Naive thymus-derived CD4-positive, alpha-beta T cell (primary cell): ENCODE measurements at regions not wholly inside any gene's neighbourhood (a gene's known extent, or its start where the extent isn't known, plus 50 kb on each side); places are given as distances from the start of the nearest gene placed in this dataset.
"Not testable (repeated sequence)": the region's sequence is repeated elsewhere in the genome, so short reads cannot be mapped to it uniquely, and the experiment has no call there.

ENCODE experiments used
- ATAC-seq: fragments of 150-1000 bp; cut with Tn5 transposase; 2 replicates; pipeline ENCODE4 v1.10.0; 2021; ENCODE audit warnings: mild to moderate bottlenecking, moderate library complexity
- CTCF ChIA-PET: fragments of 350-600 bp; sonication (Branson Sonifier 250); formaldehyde crosslinking; loops from one replicate; lab custom pipeline; 2021; ENCODE audit warnings: antibody characterized with exemption; lab: Charles Lee
- POLR2A ChIA-PET: fragments of 350-600 bp; sonication (Branson Sonifier 250); formaldehyde crosslinking; loops from one replicate; lab custom pipeline; 2021; ENCODE audit warnings: antibody characterized with exemption, inconsistent platforms; lab: Charles Lee
- DNase-seq, 9 donors: peaks; one replicate each; pipeline versions ENCODE4 v3.0.0 to v3.0.0-alpha.2; 2020 to 2022; ENCODE audit warnings: mixed read lengths in 1 of 9
- H3K27ac ChIP-seq: one replicate; pipeline ENCODE4 v1.7.0; 2013; ENCODE audit warnings: mild to moderate bottlenecking, low read depth, low read length, moderate library complexity
- H3K27me3 ChIP-seq, 2 donors: one replicate each; pipeline ENCODE4 v1.7.0; 2013; ENCODE audit warnings: low read length in 2 of 2, mild to moderate bottlenecking in 2 of 2, moderate library complexity in 2 of 2; ENCODE audit not compliant: control insufficient read depth in 2 of 2, insufficient read depth in 2 of 2
- H3K36me3 ChIP-seq, 3 experiments: 1 replicate in 2 of 3; 2 replicates in 1 of 3; pipeline ENCODE4 v1.7.0; 2013; ENCODE audit warnings: low read length in 3 of 3, mild to moderate bottlenecking in 3 of 3, moderate library complexity in 1 of 3; ENCODE audit not compliant: insufficient read depth in 3 of 3, control insufficient read depth in 2 of 3
- H3K4me1 ChIP-seq, 2 donors: one replicate each; pipeline ENCODE4 v1.7.0; 2013; ENCODE audit warnings: low read length in 2 of 2, mild to moderate bottlenecking in 2 of 2, moderate library complexity in 1 of 2; ENCODE audit not compliant: control insufficient read depth in 2 of 2, insufficient read depth in 2 of 2
- H3K4me3 ChIP-seq: 2 replicates; pipeline ENCODE4 v1.7.0; 2013; ENCODE audit warnings: mild to moderate bottlenecking, low read length
- H3K9me3 ChIP-seq, 3 experiments: 1 replicate in 2 of 3; 2 replicates in 1 of 3; pipeline ENCODE4 v1.7.0; 2013; ENCODE audit warnings: low read length in 3 of 3; ENCODE audit not compliant: control insufficient read depth in 2 of 3
- H3K27ac Mint-ChIP-seq, 9 donors: one replicate each; pipeline ENCODE4 v1.8.0; 2020 to 2022; ENCODE audit warnings: mixed read lengths in 9 of 9, mild to moderate bottlenecking in 8 of 9, moderate library complexity in 5 of 9, inconsistent platforms in 2 of 9
- H3K27me3 Mint-ChIP-seq, 5 donors: one replicate each; pipeline ENCODE4 v1.8.0; 2021 to 2022; ENCODE audit warnings: mixed read lengths in 5 of 5, mild to moderate bottlenecking in 1 of 5
- H3K36me3 Mint-ChIP-seq, 5 donors: one replicate each; pipeline ENCODE4 v1.8.0; 2020 to 2022; ENCODE audit warnings: mixed read lengths in 5 of 5, mild to moderate bottlenecking in 3 of 5, inconsistent platforms in 1 of 5
- H3K4me1 Mint-ChIP-seq, 7 donors: one replicate each; pipeline ENCODE4 v1.8.0; 2020 to 2022; ENCODE audit warnings: mixed read lengths in 7 of 7, mild to moderate bottlenecking in 3 of 7, inconsistent platforms in 1 of 7
- H3K4me3 Mint-ChIP-seq, 10 donors: one replicate each; pipeline ENCODE4 v1.8.0; 2020 to 2022; ENCODE audit warnings: mild to moderate bottlenecking in 10 of 10, mixed read lengths in 10 of 10, moderate library complexity in 6 of 10, inconsistent platforms in 2 of 10
- H3K9me3 Mint-ChIP-seq, 11 donors: one replicate each; pipeline ENCODE4 v1.8.0; 2020 to 2022; ENCODE audit warnings: mixed read lengths in 11 of 11, mild to moderate bottlenecking in 4 of 11, inconsistent platforms in 1 of 11, moderate library complexity in 1 of 11
- intact Hi-C, 2 donors: fragments of 100-400 bp; cut with micrococcal nuclease; formaldehyde crosslinking; loops; one replicate each; pipeline ENCODE4 v1.15.1; 2023

GRCh38 chr4:72686390-72686789 is 117.4 kb upstream of the ADAMTS3 start:
- intact Hi-C loops, POLR2A ChIA-PET: not testable (repeated sequence)

GRCh38 chr4:72679666-72680065 is 110.6 kb upstream of the ADAMTS3 start:
- DNase-seq (no peak), ATAC-seq (no peak)
- H3K9me3 Mint-ChIP-seq = peaks cover 0 to 16% (median 4%) of the 10 kb centered on the region in 11 donors
- H3K27me3 ChIP-seq = no peaks in the 10 kb centered on the region
- intact Hi-C loops = no loop called here
- no peaks in the 10 kb centered on the region for H3K4me1 Mint-ChIP-seq
- H3K36me3 Mint-ChIP-seq = peaks cover 0 to 4% (median 0%) of the 10 kb centered on the region in 5 donors
- H3K27me3 Mint-ChIP-seq = peaks cover 0 to 40% (median 7%) of the 10 kb centered on the region in 5 donors
- H3K4me3 Mint-ChIP-seq = no peak overlapping the region
- no peak overlapping the region for H3K4me3 ChIP-seq
- H3K4me1 ChIP-seq = no peaks in the 10 kb centered on the region
- no peaks in the 10 kb centered on the region for H3K9me3 ChIP-seq
- H3K36me3 ChIP-seq = no peaks in the 10 kb centered on the region
- H3K27ac Mint-ChIP-seq = no peak overlapping the region
- CTCF ChIA-PET = no interaction called here
- H3K27ac ChIP-seq = no peak overlapping the region
- POLR2A ChIA-PET = no interaction called here

More at GRCh38 chr4:72686390-72686789, 117.4 kb upstream of the ADAMTS3 start:
- H3K4me3 ChIP-seq, H3K27ac ChIP-seq, H3K36me3 ChIP-seq, H3K4me3 Mint-ChIP-seq, H3K4me1 Mint-ChIP-seq, H3K36me3 Mint-ChIP-seq, H3K4me1 ChIP-seq, ATAC-seq, CTCF ChIA-PET, DNase-seq, H3K27me3 ChIP-seq, H3K9me3 ChIP-seq, H3K27me3 Mint-ChIP-seq, H3K27ac Mint-ChIP-seq: not testable (repeated sequence)
- peaks cover 0 to 15% (median 9%) of the 10 kb centered on the region in 11 donors for H3K9me3 Mint-ChIP-seq

- DNase-seq (no peak), ATAC-seq (no peak)
- CTCF ChIA-PET = no interaction called here
- POLR2A ChIA-PET = no interaction called here
- Mint-ChIP-seq H3K9me3 (peaks cover 0 to 15% (median 2%) of the 10 kb centered on the region in 11 donors), H3K36me3 (peaks cover 0 to 4% (median 0%) of the 10 kb centered on the region in 5 donors), H3K27ac (no peak overlapping the region), H3K4me1 (no peaks in the 10 kb centered on the region), H3K27me3 (peaks cover 0 to 49% (median 17%) of the 10 kb centered on the region in 5 donors), H3K4me3 (no peak overlapping the region)
- H3K27ac ChIP-seq = no peak overlapping the region
- H3K36me3 ChIP-seq = no peaks in the 10 kb centered on the region
- intact Hi-C loops = no loop called here
- H3K4me3 ChIP-seq = no peak overlapping the region
- H3K9me3 ChIP-seq = no peaks in the 10 kb centered on the region
- no peaks in the 10 kb centered on the region for H3K27me3 ChIP-seq
- H3K4me1 ChIP-seq = no peaks in the 10 kb centered on the region
Observed at GRCh38 chr4:72677886-72678285, 108.9 kb upstream of the ADAMTS3 start.

- H3K9me3 Mint-ChIP-seq = peaks cover 0 to 12% (median 2%) of the 10 kb centered on the region in 11 donors
- H3K27ac Mint-ChIP-seq = no peak overlapping the region
- Histone ChIP-seq H3K9me3 (no peaks in the 10 kb centered on the region), H3K27ac (no peak overlapping the region), H3K27me3 (no peaks in the 10 kb centered on the region), H3K36me3 (no peaks in the 10 kb centered on the region), H3K4me3 (no peak overlapping the region), H3K4me1 (no peaks in the 10 kb centered on the region)
- CTCF ChIA-PET = no interaction called here
- H3K4me3 Mint-ChIP-seq = no peak overlapping the region
- POLR2A ChIA-PET = no interaction called here
- intact Hi-C loops = no loop called here
- H3K4me1 Mint-ChIP-seq = no peaks in the 10 kb centered on the region
- ATAC-seq (no peak), DNase-seq (no peak)
- H3K27me3 Mint-ChIP-seq = peaks cover 0 to 49% (median 17%) of the 10 kb centered on the region in 5 donors
- peaks cover 0 to 4% (median 0%) of the 10 kb centered on the region in 5 donors for H3K36me3 Mint-ChIP-seq
Observed at GRCh38 chr4:72677265-72677664, 108.2 kb upstream of the ADAMTS3 start.

GRCh38 chr4:72671980-72672379 is 103.0 kb upstream of the ADAMTS3 start:
- no peaks in the 10 kb centered on the region for H3K36me3 Mint-ChIP-seq
- peaks cover 0 to 4% (median 0%) of the 10 kb centered on the region in 11 donors for H3K9me3 Mint-ChIP-seq
- ChIA-PET CTCF (no interaction called here), POLR2A (no interaction called here)
- DNase-seq = no peak
- no peak overlapping the region for H3K4me3 ChIP-seq
- no peak overlapping the region for H3K27ac Mint-ChIP-seq
- H3K4me3 Mint-ChIP-seq = no peak overlapping the region
- H3K9me3 ChIP-seq = no peaks in the 10 kb centered on the region
- no peaks in the 10 kb centered on the region for H3K27me3 ChIP-seq
- H3K36me3 ChIP-seq = no peaks in the 10 kb centered on the region
- H3K4me1 Mint-ChIP-seq = no peaks in the 10 kb centered on the region
- intact Hi-C loops = no loop called here
- no peaks in the 10 kb centered on the region for H3K4me1 ChIP-seq
- no peak overlapping the region for H3K27ac ChIP-seq
- ATAC-seq = no peak
- peaks cover 0 to 23% (median 9%) of the 10 kb centered on the region in 5 donors for H3K27me3 Mint-ChIP-seq

GRCh38 chr4:72670521-72670920 is 101.5 kb upstream of the ADAMTS3 start:
- Mint-ChIP-seq H3K27ac (no peak overlapping the region), H3K4me3 (no peak overlapping the region), H3K4me1 (no peaks in the 10 kb centered on the region), H3K9me3 (peaks cover 0 to 4% (median 0%) of the 10 kb centered on the region in 11 donors), H3K36me3 (no peaks in the 10 kb centered on the region), H3K27me3 (peaks cover 0 to 11% (median 7%) of the 10 kb centered on the region in 5 donors)
- no peak overlapping the region for H3K27ac ChIP-seq
- no peaks in the 10 kb centered on the region for H3K4me1 ChIP-seq
- no peaks in the 10 kb centered on the region for H3K9me3 ChIP-seq
- intact Hi-C loops = no loop called here
- H3K36me3 ChIP-seq = no peaks in the 10 kb centered on the region
- no peak for DNase-seq
- ATAC-seq = no peak
- POLR2A ChIA-PET = no interaction called here
- H3K4me3 ChIP-seq = no peak overlapping the region
- no peaks in the 10 kb centered on the region for H3K27me3 ChIP-seq
- CTCF ChIA-PET = no interaction called here

- no peak for ATAC-seq
Observed at GRCh38 chr4:72666910-72667309, 97.9 kb upstream of the ADAMTS3 start.

More at GRCh38 chr4:72666910-72667309, 97.9 kb upstream of the ADAMTS3 start:
- DNase-seq = no peak
- Histone ChIP-seq H3K9me3 (no peaks in the 10 kb centered on the region), H3K27me3 (no peaks in the 10 kb centered on the region), H3K36me3 (no peaks in the 10 kb centered on the region), H3K4me1 (no peaks in the 10 kb centered on the region), H3K4me3 (no peak overlapping the region), H3K27ac (no peak overlapping the region)
- ChIA-PET CTCF (no interaction called here), POLR2A (no interaction called here)
- Mint-ChIP-seq H3K4me3 (no peak overlapping the region), H3K36me3 (no peaks in the 10 kb centered on the region), H3K4me1 (no peaks in the 10 kb centered on the region), H3K27me3 (peaks cover 0 to 10% (median 5%) of the 10 kb centered on the region in 5 donors), H3K27ac (no peak overlapping the region), H3K9me3 (peaks cover 0 to 4% (median 0%) of the 10 kb centered on the region in 11 donors)
- intact Hi-C loops = no loop called here
